CD4-positive, alpha-beta T cell treated with Interleukin-4 for 4 hours (primary cell): ENCODE measurements at regions not wholly inside any gene's neighbourhood (a gene's known extent, or its start where the extent isn't known, plus 50 kb on each side); places are given as distances from the start of the nearest gene placed in this dataset.

Experiments
- DNase-seq: peaks from one replicate; pipeline ENCODE4 v3.0.0-alpha.2; 2020

DNA sequence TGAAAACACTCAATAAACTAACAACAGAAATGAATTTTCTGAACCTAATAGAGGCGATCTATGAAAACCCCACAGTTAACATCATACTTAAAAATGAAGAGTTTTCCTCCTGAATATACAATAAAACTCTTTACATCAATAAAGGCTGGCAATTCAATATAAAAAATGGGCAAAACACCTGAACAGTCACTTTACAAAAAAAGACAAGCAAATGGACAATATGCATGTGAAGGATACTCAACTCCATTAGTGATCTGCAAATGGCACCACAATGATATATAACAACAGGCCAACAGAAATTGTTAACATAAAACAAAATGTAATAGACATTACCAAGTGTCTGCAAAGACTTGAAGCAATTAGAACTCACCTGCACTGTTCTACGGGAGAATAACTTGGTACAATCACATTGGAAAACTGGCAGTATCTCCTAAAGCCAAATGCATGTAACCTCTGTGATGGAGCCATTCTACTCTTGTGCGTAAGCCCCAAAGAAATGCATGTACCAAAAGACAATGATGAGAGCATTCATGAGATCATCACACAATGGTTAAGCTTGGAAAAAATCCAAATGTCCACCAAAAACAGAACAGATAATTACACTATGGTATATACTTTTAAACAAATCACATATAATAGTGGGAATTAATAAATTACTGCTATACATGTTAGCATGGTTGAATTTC, 433.4 kb upstream of the MAF start:
- no peak for DNase-seq

DNA sequence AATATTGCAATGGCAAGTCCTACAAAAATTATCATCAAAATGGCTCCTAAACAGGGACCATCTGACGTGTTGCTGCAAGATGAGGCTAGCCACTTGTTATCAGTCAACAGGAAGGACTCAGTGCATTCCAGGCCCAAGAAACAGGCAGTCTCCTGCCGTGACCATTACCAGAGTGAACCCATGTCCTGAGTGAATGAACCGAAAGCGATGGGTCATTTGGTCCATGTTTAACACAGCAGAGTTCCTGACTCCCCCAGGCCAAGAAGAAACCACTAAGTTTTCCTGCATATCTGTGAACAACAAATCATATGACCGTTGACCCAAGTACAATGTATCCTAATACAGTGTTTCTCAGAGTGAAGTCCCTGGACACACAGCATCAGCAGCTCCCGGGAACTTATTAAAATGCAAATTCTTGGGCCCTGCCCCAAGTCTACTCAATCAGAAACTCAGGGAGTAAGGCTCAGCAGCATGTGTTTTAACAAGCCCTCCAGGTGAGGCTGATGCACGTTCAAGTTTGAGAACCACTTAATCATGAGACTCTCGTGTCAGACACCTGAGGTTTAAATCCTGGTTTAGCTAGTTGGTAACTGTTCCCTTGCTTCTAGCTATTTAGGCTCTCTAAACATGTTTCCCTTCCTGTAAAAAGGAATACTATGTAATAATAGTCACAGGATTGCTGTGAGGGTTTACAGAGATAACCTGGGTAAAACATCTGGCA, 429.4 kb upstream of the MAF start:
- DNase-seq = no peak

DNA sequence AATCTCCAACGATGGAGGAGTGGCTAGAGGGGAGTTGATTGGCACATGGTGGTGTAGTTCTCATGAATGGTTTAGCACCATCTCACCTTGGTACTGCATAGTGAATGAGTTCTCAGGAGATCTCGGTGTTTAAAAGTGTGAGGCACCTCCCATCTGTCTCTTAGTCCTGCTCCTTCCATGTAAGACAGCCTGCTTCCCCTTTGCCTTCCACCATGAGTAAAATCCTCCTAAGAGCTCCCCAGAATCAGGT, 428.8 kb upstream of the MAF start:
- no peak for DNase-seq

DNA sequence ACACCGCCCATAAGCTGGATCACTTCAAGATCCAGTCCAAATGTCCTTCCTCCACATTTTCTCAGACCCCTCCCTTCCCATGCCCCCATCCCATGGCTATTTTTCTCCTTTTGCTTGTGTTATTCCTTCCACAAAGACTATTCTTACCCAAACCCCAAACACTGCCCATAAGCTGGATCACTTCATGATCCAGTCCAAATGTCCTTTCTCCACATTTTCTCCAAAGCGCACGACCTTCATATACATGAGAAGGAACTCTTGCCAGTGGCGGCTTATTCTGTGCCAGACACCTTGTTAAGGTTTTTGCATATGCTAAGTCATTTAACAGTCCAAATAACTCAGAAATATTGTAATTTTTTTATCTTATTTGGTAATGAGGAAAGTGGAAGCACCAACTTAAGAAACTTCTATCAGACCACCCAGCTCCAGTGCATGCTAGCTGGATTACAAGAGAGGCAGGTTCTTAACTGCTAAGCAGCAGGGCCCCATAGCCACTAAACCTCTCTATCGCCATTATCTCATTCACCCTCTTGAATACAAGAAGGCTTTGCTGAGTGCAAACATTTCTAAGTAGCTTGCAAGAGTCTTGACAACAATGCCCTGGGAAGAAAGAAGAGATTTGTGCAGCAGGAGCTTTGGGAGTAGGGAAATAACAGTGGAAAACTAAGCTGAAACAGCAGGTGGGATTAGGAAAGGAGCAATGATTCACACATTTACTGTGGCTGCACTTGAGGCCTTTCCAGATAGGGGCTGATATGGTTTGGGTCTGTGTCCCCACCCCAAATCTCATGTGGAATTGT, 428.2 kb upstream of the MAF start:
- DNase-seq = no peak

DNA sequence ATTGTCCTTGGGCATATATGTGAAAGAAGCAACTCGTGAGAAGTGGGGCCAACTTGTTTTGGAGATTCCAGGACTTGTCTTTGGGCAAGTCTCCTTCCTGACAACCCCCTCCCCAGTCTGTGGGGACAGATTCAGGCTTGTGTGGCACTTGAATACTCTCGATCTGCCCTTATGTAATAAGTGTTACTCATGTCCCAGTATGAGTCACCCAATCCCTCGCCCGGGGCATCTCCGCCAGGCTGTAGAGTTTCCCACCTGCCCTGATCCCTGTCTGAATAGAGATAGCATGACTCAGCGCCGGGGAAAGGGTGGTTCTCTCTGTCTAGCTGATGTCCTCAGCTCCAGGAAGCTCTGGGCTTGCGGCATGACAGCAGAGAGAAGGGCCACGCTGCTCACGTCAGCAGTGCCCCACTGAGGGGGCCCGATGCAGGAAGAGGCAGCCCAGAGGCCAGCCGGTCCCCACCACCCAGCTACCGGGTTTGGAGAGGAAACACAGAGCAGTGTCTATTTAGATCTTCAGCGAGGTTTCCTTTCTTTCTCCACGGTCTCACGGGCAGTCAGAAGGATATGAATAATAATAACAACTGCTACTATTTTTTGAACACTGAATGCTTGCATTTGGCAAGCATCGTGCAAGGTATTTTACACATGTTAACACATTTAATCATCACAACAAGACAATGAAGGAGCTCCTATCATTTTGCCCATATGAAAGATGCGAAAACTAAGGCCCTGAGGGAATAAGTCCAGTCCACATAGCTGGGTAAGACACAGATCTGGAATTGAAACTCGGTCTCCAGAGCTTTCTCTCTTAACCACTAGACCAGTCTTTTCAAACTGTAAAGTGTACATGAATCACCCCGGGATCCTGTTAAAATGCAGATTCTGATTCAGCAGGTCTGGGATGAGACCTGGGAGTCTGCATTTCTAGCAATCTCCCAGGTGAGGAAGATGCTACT, 426.7 kb upstream of the MAF start:
- DNase-seq = peak; percentile 70

DNA sequence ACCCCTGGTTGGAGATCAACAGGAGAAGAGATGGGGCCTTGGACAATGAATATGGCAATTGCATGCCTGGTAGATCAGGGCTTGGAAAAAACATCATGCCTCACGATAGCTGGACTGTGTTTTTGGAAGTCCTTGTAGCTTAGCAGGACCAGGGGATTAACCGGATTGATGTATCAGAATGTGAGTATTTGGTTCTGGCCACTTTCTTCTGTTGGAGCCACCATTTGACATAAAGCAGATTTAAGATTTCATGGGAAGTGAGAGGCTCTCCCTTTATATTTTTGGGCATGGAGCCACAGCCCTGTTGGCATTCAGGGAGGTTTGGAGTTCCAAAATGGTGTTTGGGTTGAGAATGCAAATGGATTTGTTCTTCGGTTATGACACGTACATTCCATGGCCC, 424.7 kb upstream of the MAF start:
- no peak for DNase-seq

DNA sequence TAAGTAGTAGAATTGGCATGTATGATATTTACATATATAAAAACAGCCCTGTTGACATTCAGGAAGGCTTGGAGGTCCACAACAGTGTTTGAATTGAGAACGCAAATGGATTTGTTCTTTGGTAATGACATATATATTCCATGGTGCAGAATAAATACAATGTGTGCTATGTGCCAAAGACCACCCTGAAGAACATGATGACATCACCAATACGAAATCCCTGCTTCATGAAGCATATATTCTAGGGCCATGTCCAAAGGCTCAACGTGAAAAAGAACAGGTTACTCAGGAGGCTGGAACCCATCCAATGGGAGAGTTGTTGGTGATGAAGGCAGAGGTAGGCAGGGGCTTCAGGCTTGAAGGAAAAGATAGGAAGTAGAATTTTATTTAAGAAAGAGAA, 423.9 kb upstream of the MAF start:
- DNase-seq = no peak

DNA sequence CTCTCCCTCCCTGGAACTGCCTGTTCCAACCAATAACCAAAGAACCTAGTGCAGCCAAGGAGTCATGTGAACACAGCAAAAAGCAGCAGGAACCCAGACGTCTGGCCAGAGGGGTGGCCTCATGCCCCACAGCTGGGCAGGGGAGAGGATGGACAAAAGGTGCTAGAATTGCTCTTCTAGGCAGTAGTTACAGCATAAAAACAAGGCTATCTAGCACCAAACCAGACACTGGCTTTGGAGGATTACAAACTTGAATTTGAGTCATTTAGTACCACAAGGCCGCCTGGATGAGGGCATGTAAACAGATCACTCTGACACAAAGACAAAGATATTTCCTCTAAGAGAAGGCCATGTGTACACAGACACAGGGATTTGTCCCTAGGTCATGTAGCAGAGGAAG, 423.3 kb upstream of the MAF start:
- no peak for DNase-seq

DNA sequence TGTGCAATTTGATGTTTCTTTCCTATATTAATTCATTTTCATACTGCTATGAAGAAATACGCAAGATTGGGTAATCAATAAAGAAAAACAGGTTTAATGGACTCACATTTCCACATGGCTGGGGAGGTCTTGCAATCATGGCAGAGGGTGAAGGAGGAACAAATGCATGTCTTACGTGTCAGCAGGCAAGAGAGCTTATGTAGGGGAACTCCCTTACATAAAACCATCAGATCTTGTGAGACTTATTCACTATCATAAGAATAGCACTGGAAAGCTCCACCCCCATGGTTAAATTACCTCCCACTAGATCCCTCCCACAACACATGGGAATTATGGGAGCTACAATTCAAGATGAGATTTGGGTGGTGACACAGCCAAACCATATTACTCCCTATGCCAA, 418.9 kb upstream of the MAF start:
- no peak for DNase-seq

DNA sequence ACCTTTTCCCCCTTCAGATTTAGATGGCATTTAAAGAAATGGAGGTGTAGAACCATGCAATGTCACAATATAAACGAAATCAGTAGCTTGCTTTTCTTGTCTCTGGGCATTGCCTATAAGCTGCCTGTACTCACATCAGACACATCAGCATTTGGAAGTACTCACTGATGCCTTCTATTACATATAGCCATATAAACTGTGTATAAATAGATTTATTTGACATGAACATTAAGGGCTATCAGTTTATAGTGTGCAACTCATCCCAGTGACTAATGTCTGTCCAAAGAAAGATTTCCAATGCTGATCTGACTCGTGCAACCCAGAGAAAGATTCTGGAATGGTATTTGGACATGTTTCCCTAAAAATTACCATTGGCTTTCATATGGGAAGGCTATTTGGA, 417.9 kb upstream of the MAF start:
- no peak for DNase-seq

DNA sequence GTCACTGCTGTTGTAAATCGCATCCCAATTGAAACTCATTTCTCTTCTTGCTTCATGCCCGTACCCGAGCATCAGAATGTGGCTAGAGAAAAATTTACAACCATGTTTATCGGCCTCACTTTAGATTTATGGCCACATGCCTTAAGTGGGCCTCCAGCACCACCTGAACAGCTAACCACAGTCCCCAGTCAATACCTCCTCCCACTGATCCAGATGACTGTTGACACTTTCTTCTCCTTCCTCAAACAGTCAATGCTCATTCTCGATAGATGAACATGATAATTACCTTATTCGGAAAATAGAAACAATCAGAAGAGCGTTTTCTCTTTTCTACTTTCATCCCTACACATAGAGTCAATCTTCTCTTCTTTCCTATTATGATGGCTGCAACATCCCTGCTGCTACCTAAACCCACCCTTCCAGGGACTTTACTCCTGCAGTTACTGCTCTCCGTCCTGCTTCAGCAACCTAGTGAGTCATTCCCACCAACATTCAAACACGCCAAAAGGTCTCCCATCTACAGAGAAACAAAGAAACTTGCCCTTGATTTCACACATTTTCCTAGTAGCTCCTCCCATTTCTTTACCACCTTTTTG, 416.3 kb upstream of the MAF start:
- DNase-seq = no peak

DNA sequence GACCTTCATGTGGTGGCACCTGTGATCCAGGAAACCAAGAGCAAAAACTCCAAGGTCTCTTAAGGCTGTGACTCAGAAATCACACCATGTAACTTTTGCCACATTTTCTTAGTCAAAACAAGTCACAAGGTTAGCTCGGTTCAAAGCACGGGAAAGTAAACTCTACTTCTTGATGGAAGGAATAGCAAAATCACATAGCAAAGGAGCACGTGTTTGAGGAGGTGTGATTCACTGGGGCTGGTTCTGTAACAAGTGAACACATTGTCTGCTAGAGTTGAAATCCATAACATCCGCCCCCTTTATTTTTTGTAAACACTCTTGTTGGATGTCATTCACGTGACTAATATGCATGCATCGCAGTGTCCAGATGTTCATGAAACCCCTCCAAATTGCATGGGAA, 415.0 kb upstream of the MAF start:
- DNase-seq = no peak

DNA sequence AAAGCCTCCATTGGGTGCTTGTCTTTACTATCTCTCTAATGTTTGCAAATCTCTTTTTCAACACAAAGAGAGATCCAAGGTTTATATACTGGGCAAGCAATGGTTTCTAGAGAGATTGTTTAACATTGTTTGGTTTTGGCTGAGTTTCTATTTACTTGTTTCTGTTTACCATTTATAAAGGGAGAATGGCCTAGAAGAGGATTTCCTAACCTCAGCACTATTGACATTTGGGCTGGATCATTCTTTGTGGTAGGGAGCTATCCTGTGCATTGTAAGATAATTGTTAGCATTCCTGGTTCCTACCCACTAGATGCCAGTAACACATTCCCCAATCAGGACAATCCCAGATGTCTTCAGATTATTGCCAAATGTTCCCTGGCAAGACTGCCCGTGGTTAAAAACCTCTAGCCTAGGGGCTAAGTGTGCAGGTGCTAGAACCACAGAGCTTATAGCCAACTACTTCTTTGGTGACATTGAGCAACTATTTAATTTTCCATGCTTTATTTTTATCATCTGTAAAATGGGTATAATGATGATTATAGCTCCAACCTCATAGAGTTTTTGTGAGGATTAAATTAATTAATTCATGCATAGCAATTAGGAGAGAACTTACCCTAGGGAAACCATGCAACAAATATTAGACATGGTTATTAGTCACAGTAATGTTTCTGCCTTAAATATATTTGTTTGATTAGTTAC, 413.9 kb upstream of the MAF start:
- no peak for DNase-seq

DNA sequence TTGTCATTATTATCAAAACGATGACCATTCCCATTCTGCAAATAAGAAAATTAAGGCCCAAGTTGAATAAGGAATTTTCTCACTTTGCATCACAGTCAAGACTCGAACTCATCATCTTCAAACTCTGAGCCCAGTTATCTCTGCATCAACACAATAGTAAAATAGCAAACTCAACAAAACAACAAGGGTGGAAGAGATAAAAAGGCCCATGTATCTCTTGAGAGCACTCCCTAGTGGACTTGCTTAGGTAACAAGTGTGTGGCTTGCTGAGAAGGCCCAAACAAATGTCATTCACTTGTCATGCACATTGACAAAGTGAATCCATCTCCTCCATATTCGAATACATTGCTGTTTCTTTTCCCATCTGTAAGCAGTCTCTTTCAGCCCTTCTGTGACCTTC, 412.0 kb upstream of the MAF start:
- DNase-seq = no peak

DNA sequence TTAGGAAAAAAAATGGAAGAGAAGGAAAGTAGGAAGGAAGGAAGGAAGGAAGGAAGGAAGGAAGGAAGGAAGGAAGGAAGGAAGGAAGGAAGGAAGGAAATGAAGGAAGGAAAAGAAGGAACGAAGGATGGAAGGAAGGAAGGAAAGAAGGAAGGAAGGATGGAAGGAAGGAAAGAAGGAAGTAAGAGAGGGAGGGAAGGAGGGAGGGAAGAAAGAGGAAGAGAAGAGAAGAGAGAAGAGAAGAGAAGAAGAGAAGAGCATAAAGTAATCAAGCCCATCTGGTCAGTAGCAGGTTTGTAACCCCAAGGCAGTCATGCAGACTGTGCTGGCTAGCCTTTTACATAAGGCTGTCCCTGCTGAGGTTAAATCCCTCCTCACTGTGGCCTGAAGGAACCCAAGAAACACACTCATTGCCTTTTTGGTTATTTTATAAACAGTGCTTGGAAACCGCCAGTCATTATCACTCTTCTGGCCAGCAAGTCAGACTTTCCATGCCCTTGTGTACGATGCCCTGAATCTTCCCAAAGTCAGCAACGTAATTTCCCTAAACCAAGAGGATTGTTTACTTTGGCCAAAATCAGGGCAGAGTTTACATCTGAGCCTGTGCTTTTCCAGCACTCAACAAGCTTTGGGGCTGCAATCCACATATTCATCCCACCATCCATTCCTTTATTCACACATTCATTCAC, 409.6 kb upstream of the MAF start:
- DNase-seq = no peak

DNA sequence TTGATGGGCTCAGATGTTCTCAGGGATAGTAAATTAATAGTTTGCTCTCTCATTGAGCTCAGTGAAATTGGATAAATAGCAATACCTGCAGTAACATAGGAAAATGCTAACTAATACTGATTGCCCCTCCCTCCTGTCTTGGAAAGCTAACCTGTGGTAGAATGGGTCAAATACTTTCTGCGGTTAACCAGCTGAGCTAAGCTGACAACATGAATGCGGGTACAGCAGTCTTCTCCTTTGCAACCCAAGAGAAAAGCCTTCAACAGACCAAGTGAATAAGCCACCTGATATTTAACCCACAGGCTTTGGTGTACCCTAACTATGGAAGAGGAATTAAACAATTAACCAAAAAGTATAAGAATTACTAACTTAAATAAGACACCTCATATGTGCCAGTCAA, 408.3 kb upstream of the MAF start:
- DNase-seq = no peak

DNA sequence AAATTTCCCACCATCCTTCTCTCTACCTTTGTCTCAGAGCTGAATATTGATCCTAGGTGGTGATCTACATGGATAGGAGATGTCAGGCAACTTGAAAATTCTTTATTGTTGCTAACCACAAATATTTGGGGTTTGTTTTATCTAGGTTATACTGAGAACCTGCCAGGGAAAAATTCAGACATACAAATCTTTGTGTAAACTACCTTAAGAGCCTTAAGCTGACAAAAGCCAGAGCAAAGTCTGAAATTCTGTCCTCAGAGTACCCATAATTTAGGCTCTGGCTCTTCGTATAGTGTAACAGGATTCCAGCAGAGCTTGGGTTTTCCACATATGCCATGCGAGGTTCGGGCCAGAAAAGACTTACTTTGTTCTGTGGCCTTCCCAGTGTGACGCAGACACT, 406.7 kb upstream of the MAF start:
- no peak for DNase-seq

DNA sequence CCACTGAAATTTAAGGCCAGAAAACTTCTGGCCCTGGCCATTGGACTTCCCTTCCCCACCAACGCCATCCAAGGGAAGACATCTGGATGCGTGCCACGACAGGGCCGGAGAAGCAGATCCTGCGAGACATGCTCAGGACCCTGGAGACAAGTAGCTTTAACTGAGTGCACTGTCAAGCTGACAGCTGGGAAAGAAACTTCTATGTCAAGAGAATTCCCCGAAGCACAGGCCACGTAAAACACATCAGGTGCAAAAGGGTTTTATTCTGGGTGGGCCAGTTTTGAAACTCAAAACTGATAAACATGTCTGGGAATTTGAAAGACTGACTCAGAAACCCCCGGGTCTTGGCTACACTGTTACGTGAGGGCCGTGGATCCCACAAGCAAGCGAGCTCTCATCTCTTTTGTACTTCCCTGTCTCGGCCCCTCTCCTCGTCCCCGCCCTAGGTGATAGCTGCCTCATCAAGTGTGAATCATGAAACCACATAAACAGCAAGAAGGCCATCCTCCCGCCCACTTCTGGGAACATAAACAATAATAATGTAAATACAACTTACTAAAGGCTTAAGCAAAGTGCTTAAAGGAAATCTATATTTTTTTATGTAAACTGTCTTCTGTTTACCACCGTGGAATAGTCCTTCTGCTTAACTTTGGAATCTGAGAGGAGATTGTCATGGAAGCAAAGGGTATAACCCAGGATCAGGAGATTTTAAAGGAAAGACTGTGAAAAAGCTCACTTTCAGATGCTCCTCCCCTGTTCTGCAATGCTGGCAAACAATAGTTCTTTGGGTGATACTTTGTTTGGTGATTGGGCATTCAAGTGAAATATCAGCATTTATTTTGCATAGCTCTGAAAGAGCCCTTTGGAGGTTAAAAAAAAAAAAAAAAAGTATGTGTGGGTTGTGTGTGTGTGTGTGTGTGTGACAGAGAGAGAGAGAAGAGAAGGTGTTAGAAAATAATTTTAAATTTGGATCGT, 406.0 kb upstream of the MAF start:
- DNase-seq = no peak

DNA sequence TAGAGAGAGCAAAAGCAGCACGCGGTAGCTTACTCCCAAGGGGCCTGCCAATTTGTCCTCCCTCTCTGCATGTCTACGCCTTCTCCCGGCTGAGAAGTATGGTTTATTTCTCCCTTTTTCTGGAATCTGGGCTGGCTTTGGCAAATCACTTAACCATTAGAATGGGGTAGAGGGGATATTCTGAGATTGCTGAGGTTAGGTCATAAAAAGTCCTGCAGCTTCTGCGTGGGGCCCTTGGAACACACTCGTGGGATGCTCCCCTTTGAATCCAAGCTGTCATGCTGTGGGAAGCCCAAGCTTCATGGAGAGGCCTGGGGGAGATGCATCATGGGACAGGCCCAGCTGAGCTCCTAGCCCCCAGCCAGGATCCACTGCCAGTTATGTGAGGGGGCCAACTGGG, 403.6 kb upstream of the MAF start:
- no peak for DNase-seq

DNA sequence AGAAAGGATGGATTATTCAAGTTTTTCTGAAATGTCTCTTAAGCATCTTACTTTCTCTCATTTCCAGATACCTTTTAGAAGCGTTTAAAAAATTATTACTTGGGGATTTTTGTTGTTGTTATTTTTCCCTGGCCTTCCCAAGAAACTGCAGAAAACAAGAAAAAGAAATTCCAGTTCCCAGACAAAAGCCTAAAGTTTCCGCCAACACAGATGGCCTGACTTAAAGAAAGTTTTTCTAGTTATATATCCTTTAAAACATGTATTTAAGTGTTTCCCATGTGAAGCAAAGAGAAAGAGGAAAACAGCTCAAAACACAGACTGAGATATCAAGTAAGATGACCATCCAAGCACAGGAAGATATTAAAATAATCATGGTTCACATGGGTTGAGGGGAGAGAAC, 401.7 kb upstream of the MAF start:
- no peak for DNase-seq
